Naive thymus-derived CD8-positive, alpha-beta T cell (primary cell): ENCODE measurements at regions not wholly inside any gene's neighbourhood (a gene's known extent, or its start where the extent isn't known, plus 50 kb on each side); places are given as distances from the start of the nearest gene placed in this dataset.

Experiments used
- ATAC-seq, 2 donors: fragments of 150-1000 bp; cut with Tn5 transposase in 1 of 2; sonication (Bioruptor Pico), chemical (Tn5 transposase) in 1 of 2; 1 replicate in 1 of 2; 2 replicates in 1 of 2; pipeline ENCODE4 v1.10.0; 2021; ENCODE audit warnings: mild to moderate bottlenecking in 2 of 2, moderate library complexity in 2 of 2
- POLR2A ChIA-PET: fragments of 350-600 bp; sonication (Branson Sonifier 250); formaldehyde crosslinking; loops from one replicate; lab custom pipeline; 2021; ENCODE audit warnings: antibody characterized with exemption; lab: Charles Lee
- DNase-seq, 10 donors: peaks; one replicate each; pipeline versions ENCODE4 v3.0.0 to v3.0.0-alpha.2; 2020 to 2022
- H3K27ac Mint-ChIP-seq, 10 donors: one replicate each; pipeline ENCODE4 v1.8.0; 2020 to 2022; ENCODE audit warnings: mild to moderate bottlenecking in 10 of 10, mixed read lengths in 10 of 10, moderate library complexity in 4 of 10, inconsistent platforms in 1 of 10
- H3K27me3 Mint-ChIP-seq, 5 donors: one replicate each; pipeline ENCODE4 v1.8.0; 2021 to 2022; ENCODE audit warnings: mixed read lengths in 5 of 5
- H3K36me3 Mint-ChIP-seq, 3 donors: one replicate each; pipeline ENCODE4 v1.8.0; 2020 to 2022; ENCODE audit warnings: mixed read lengths in 3 of 3, mild to moderate bottlenecking in 2 of 3, inconsistent platforms in 1 of 3
- H3K4me1 Mint-ChIP-seq, 4 donors: one replicate each; pipeline ENCODE4 v1.8.0; 2021 to 2022; ENCODE audit warnings: mixed read lengths in 4 of 4
- H3K4me3 Mint-ChIP-seq, 10 donors: one replicate each; pipeline ENCODE4 v1.8.0; 2020 to 2022; ENCODE audit warnings: mild to moderate bottlenecking in 10 of 10, mixed read lengths in 10 of 10, moderate library complexity in 6 of 10, inconsistent platforms in 1 of 10
- H3K9me3 Mint-ChIP-seq, 9 donors: one replicate each; pipeline ENCODE4 v1.8.0; 2020 to 2022; ENCODE audit warnings: mixed read lengths in 9 of 9, mild to moderate bottlenecking in 3 of 9, inconsistent platforms in 1 of 9, moderate library complexity in 1 of 9

GRCh38 chr13:29953542-29953941 lies 103.1 kb upstream of the UBL3 start:
- H3K4me1 Mint-ChIP-seq: peaks cover 24 to 61% (median 51%) of the 10 kb centered on the region in 4 donors
- DNase-seq: no peak
- peak overlapping the region; percentile 63 to 98 (median 92) for H3K27ac Mint-ChIP-seq
- POLR2A ChIA-PET: interaction anchor here (0.6 to 3.1 kb wide), 8 partner anchors 10 to 161 kb away, joined by 3 to 61 read pairs (median 4); partner anchors contain the start of gene UBL3
- H3K4me3 Mint-ChIP-seq: peak overlapping the region; percentile 76 to 94 (median 89)
- ATAC-seq: no peak
- no peaks in the 10 kb centered on the region for H3K27me3 Mint-ChIP-seq
- H3K36me3 Mint-ChIP-seq: no peaks in the 10 kb centered on the region
- H3K9me3 Mint-ChIP-seq: no peaks in the 10 kb centered on the region

- DNase-seq (no peak), ATAC-seq (no peak)
- H3K27me3 Mint-ChIP-seq: no peaks in the 10 kb centered on the region
- peak overlapping the region in 1 of 10 donors; percentile 40 for H3K27ac Mint-ChIP-seq
- POLR2A ChIA-PET: interaction anchor here (0.6 to 3.1 kb wide), 3 partner anchors 15 to 103 kb away, joined by 3 to 61 read pairs (median 18); partner anchors contain the start of gene UBL3
- H3K36me3 Mint-ChIP-seq: no peaks in the 10 kb centered on the region
- peaks cover 15 to 48% (median 39%) of the 10 kb centered on the region in 4 donors for H3K4me1 Mint-ChIP-seq
- H3K9me3 Mint-ChIP-seq: no peaks in the 10 kb centered on the region
- H3K4me3 Mint-ChIP-seq: no peak overlapping the region
These were observed 101.8 kb upstream of the UBL3 start for GRCh38 chr13:29952245-29952644.

- Mint-ChIP-seq H3K27ac (peak overlapping the region in 1 of 10 donors; percentile 40), H3K4me1 (peaks cover 5 to 24% (median 16%) of the 10 kb centered on the region in 4 donors)
These were observed 98.4 kb upstream of the UBL3 start for GRCh38 chr13:29948791-29949190.

GRCh38 chr13:29948244-29948643 lies 97.8 kb upstream of the UBL3 start:
- DNase-seq (no peak), ATAC-seq (no peak)
- Mint-ChIP-seq H3K4me1 (peaks cover 6 to 19% (median 11%) of the 10 kb centered on the region in 4 donors), H3K4me3 (no peak overlapping the region), H3K9me3 (no peaks in the 10 kb centered on the region), H3K27me3 (no peaks in the 10 kb centered on the region), H3K27ac (peak overlapping the region in 3 of 10 donors; percentile 7 to 62 (median 40)), H3K36me3 (no peaks in the 10 kb centered on the region)
- POLR2A ChIA-PET: interaction anchor here (1.2 kb wide), 1 partner anchor 9 kb away, joined by 3 read pairs; no protein-coding TSS in a partner anchor

More at GRCh38 chr13:29948791-29949190, 98.4 kb upstream of the UBL3 start:
- POLR2A ChIA-PET: interaction anchor here (1.2 kb wide), 1 partner anchor 9 kb away, joined by 3 read pairs; no protein-coding TSS in a partner anchor
- H3K4me3 Mint-ChIP-seq: no peak overlapping the region
- no peaks in the 10 kb centered on the region for H3K27me3 Mint-ChIP-seq
- H3K36me3 Mint-ChIP-seq: no peaks in the 10 kb centered on the region
- ATAC-seq (no peak), DNase-seq (no peak)
- no peaks in the 10 kb centered on the region for H3K9me3 Mint-ChIP-seq

- ATAC-seq (no peak), DNase-seq (no peak)
- Mint-ChIP-seq H3K27me3 (no peaks in the 10 kb centered on the region), H3K36me3 (no peaks in the 10 kb centered on the region), H3K4me3 (no peak overlapping the region), H3K4me1 (peaks cover 6 to 15% (median 9%) of the 10 kb centered on the region in 4 donors), H3K9me3 (no peaks in the 10 kb centered on the region), H3K27ac (peak overlapping the region in 2 of 10 donors; percentile 7 to 62)
- POLR2A ChIA-PET: no interaction called here
These were observed 97.4 kb upstream of the UBL3 start for GRCh38 chr13:29947839-29948238.

GRCh38 chr13:29946093-29946492 lies 95.7 kb upstream of the UBL3 start:
- ATAC-seq (no peak), DNase-seq (no peak)
- Mint-ChIP-seq H3K4me1 (peaks cover 0 to 8% (median 4%) of the 10 kb centered on the region in 4 donors), H3K4me3 (no peak overlapping the region), H3K9me3 (no peaks in the 10 kb centered on the region), H3K27me3 (no peaks in the 10 kb centered on the region), H3K36me3 (no peaks in the 10 kb centered on the region), H3K27ac (peak overlapping the region in 1 of 10 donors; percentile 60)
- POLR2A ChIA-PET: interaction anchor here (1.2 to 1.4 kb wide), 2 partner anchors 9 to 96 kb away, joined by 3 read pairs; no protein-coding TSS in a partner anchor

- DNase-seq (no peak), ATAC-seq (no peak)
- Mint-ChIP-seq H3K36me3 (no peaks in the 10 kb centered on the region), H3K9me3 (no peaks in the 10 kb centered on the region), H3K27ac (peak overlapping the region in 3 of 10 donors; percentile 6 to 57 (median 23)), H3K4me3 (no peak overlapping the region), H3K4me1 (peaks cover 4 to 13% (median 9%) of the 10 kb centered on the region in 4 donors), H3K27me3 (no peaks in the 10 kb centered on the region)
- POLR2A ChIA-PET: interaction anchor here (0.6 kb wide), 1 partner anchor 96 kb away, joined by 3 read pairs; no protein-coding TSS in a partner anchor
These were observed 93.3 kb upstream of the UBL3 start for GRCh38 chr13:29943686-29944085.

GRCh38 chr13:29943273-29943672 lies 92.9 kb upstream of the UBL3 start:
- no peaks in the 10 kb centered on the region for H3K36me3 Mint-ChIP-seq
- ATAC-seq (no peak), DNase-seq (no peak)
- no peak overlapping the region for H3K4me3 Mint-ChIP-seq
- POLR2A ChIA-PET: interaction anchor here (0.6 kb wide), 1 partner anchor 96 kb away, joined by 3 read pairs; no protein-coding TSS in a partner anchor
- H3K9me3 Mint-ChIP-seq: no peaks in the 10 kb centered on the region
- H3K27ac Mint-ChIP-seq: peak overlapping the region in 1 of 10 donors; percentile 23
- no peaks in the 10 kb centered on the region for H3K27me3 Mint-ChIP-seq
- peaks cover 4 to 16% (median 11%) of the 10 kb centered on the region in 4 donors for H3K4me1 Mint-ChIP-seq

- DNase-seq (no peak), ATAC-seq (no peak)
- Mint-ChIP-seq H3K4me3 (no peak overlapping the region), H3K27me3 (no peaks in the 10 kb centered on the region), H3K27ac (peak overlapping the region in 2 of 10 donors; percentile 44 to 47), H3K36me3 (no peaks in the 10 kb centered on the region), H3K9me3 (no peaks in the 10 kb centered on the region), H3K4me1 (peaks cover 30 to 41% (median 32%) of the 10 kb centered on the region in 4 donors)
- POLR2A ChIA-PET: interaction anchor here (1.1 to 6.6 kb wide), 2 partner anchors 13 kb away, joined by 5 to 61 read pairs; no protein-coding TSS in a partner anchor
These were observed 90.3 kb upstream of the UBL3 start for GRCh38 chr13:29940715-29941114.

GRCh38 chr13:29939158-29939557 lies 88.7 kb upstream of the UBL3 start:
- Mint-ChIP-seq H3K27me3 (peaks cover 0 to 2% (median 0%) of the 10 kb centered on the region in 5 donors), H3K4me3 (no peak overlapping the region), H3K27ac (peak overlapping the region in 5 of 10 donors; percentile 28 to 81 (median 49)), H3K36me3 (no peaks in the 10 kb centered on the region), H3K4me1 (peaks cover 33 to 55% (median 47%) of the 10 kb centered on the region in 4 donors), H3K9me3 (no peaks in the 10 kb centered on the region)
- DNase-seq: no peak
- POLR2A ChIA-PET: interaction anchor here (1.1 to 6.6 kb wide), 3 partner anchors 10 to 175 kb away, joined by 3 to 61 read pairs (median 39); no protein-coding TSS in a partner anchor
- no peak for ATAC-seq

- Mint-ChIP-seq H3K36me3 (no peaks in the 10 kb centered on the region), H3K27ac (peak overlapping the region; percentile 69 to 92 (median 84)), H3K9me3 (no peaks in the 10 kb centered on the region), H3K27me3 (peaks cover 0 to 2% (median 0%) of the 10 kb centered on the region in 5 donors), H3K4me1 (peaks cover 32 to 55% (median 46%) of the 10 kb centered on the region in 4 donors), H3K4me3 (peak overlapping the region in 8 of 10 donors; percentile 16 to 96 (median 86))
- DNase-seq (peak in 6 of 10 donors; percentile 31 to 73 (median 41)), ATAC-seq (peak; percentile 33 to 36)
- POLR2A ChIA-PET: interaction anchor here (0.9 to 6.6 kb wide), 5 partner anchors 12 to 176 kb away, joined by 4 to 69 read pairs (median 39); partner anchors contain the start of gene UBL3
These were observed 87.4 kb upstream of the UBL3 start for GRCh38 chr13:29937841-29938240.

- POLR2A ChIA-PET: interaction anchor here (0.9 to 6.6 kb wide), 6 partner anchors 12 to 176 kb away, joined by 3 to 69 read pairs (median 28); partner anchors contain the start of gene UBL3
- peak overlapping the region; percentile 69 to 96 (median 90) for H3K27ac Mint-ChIP-seq
- H3K4me3 Mint-ChIP-seq: peak overlapping the region in 9 of 10 donors; percentile 30 to 96 (median 89)
- DNase-seq (no peak), ATAC-seq (no peak)
- peaks cover 33 to 51% (median 46%) of the 10 kb centered on the region in 4 donors for H3K4me1 Mint-ChIP-seq
- no peaks in the 10 kb centered on the region for H3K36me3 Mint-ChIP-seq
- H3K27me3 Mint-ChIP-seq: peaks cover 0 to 2% (median 0%) of the 10 kb centered on the region in 5 donors
- no peaks in the 10 kb centered on the region for H3K9me3 Mint-ChIP-seq
These were observed 87.0 kb upstream of the UBL3 start for GRCh38 chr13:29937379-29937778.
